Middle frontal gyrus (tissue), 1 donor: ENCODE measurements at regions not wholly inside any gene's neighbourhood (a gene's known extent, or its start where the extent isn't known, plus 50 kb on each side); places are given as distances from the start of the nearest gene placed in this dataset.
"Not testable (repeated sequence)": the region's sequence is repeated elsewhere in the genome, so short reads cannot be mapped to it uniquely, and the experiment has no call there.

ENCODE experiments used
- DNase-seq: peaks from one replicate; pipeline ENCODE4 v3.0.0-alpha.2; 2015; ENCODE audit warnings: low spot score; ENCODE audit errors: extremely low spot score

DNA sequence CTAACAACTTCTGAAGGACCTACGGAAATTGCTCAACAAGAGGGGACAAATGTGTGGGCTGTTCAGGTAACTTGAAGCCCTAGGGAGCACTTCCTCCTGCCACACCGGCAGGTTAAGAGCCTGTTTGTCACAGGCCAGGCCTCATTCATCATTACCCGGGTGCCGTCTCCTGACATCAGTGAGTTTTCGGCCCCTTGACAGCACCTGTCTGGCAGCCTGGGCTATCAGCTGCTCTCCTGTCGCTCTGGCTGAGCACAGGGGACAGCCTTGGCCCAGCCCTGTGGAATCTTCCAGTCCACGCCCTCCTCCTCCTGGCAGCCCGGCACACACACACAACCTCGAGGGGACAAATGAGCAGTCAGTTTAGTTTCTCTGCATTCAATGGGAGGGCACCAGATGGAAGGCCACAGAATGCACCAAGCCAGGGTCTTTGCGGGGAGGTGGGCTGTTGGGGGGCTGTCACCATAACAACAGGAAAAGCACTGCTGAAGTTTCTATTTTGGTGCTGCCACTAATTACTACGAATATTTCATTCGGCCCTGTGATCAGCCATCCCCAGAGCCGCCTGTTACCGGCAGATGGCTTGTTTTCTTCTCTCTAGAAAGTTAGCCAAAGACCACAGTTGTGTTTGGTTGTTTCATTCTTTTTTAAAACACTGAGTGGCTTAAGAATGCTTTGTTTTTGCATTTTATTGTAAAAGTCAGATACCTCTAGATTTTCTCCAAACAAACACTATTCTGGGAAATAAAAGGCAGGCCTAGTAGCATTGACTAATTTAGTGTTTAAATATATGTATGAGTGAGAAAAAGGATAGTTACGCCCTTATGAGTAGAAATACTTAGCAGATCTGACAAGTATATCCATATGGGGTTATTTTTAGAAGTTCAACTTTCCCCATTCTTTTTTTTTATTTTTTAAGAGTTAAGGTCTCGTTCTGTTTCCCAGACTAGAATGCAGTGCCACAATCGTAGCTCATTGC is 189.9 kb upstream of the NDUFV2 start:
- DNase-seq = no peak

DNA sequence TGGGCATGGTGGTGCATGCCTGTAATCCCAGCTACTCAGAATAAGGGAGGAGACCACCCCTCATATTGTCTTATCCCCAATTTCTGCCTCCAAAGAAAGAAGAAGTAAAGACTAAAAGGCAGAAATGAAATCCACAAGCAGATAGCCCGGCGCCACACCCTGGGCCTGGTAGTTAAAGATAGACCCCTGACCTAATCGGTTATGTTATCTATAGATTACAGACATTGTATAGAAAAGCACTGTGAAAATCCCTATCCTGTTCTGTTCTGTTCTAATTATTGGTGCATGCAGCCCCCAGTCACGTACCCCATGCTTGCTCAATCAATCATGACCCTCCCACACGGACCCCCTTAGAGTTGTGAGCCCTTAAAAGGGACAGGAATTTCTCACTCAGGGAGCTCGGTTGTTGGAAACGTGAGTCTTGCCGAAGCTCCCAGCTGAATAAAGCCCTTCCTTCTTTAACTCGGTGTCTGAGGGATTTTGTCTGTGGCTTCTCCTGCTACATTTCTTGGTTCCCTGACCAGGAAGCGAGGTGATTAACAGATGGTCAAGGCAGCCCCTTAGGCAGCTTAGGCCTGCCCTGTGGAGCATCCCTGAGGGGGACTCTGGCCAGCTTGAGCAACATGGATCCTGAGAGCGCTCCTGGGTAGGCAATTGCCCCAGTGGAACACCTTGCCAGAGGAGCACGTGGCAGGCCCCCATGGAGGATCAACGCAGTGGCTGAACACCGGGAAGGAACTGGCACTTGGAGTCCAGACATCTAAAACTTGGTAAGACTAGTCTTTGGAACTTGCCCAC is 188.7 kb upstream of the NDUFV2 start:
- DNase-seq = not testable (repeated sequence)

DNA sequence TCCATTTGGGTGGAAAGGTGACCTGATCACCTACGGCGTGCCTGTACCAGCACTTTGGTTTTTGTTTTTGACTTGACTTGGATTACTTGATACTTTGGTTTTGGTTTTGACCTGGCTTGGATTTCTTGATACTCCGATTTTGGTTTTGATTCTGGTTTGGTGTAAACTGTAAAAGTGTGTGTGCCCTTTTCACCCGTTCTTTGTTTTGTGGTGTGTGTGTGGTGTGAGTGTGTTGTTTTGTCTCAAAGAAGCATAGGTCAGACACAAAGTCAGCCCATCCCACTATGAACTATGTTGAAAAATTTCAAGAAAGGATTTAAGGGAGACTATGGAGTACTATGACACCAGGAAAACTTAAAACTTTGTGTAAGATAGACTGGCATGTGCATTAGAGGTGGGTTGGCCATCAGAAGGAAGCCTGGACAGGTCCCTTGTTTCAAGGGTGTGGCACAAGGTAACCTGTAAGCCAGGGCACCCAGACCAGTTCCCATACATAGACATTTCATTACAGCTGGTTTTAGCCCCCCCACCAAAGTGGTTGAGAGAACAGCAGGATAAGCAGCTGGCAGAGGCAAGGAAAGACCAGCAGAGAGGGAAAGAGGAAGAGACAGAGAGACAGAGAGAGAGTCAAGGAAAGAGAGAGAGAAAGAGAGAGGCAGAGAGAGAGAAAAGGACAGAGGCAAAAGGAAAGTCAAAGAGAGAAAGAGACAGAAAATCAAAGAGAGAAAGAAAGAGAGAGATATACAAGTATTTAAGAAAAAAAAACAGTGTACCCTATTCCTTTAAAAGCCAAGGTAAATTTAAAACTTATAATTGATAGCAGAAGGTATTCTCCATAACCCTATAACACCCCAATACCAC is 187.9 kb upstream of the NDUFV2 start:
- not testable (repeated sequence) for DNase-seq

DNA sequence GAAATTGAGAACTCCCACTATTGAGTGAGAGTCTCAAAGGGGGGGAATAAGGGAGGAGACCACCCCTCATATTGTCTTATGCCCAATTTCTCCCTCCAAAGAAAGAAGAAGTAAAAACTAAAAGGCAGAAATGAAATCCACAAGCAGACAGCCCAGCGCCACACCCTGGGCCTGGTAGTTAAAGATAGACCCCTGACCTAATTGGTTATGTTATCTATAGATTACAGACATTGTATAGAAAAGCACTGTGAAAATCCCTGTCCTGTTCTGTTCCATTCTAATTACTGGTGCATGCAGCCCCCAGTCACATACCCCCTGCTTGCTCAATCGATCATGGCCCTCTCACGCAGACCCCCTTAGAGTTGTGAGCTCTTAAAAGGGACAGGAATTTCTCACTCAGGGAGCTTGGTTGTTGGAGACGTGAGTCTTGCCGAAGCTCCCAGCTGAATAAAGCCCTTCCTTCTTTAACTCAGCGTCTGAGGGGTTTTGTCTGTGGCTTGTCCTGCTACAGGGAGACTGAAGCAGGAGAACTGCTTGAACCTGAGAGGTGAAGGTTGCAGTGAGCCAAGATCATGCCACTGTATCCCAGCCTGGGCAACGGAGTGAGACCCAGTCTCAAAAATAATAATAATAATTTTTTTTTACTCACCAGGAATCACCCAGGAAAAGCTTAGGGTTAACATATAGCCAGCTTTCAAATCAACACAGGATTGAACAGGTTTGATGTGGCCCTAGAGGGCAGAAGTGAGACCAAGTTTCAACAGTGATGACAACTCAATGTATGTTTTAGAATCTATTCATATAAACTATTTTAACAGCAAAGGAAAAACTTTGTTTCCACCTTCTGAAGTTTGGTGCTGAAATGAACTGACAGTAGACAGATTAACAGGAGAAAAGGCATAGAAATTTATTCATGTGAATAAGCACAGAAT is 181.4 kb upstream of the NDUFV2 start:
- DNase-seq = not testable (repeated sequence)

DNA sequence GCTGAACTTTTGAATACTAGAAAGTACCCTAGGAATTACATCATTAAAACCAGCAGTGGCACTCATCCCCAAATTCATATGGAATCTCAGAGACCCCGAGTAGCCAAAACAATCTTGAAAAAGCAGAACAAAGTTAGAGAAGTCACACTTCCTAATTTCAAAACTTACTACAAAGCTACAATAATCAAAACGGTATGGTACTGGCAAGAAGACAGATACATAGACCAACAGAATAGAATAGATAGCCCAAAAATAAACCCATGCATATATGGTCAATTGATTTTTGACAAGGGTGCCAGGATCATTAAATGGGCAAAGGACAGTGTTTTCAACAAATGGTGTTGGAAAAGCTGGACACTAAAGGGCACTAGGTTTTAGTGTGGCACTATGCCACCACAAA is 176.0 kb upstream of the NDUFV2 start:
- DNase-seq = no peak

DNA sequence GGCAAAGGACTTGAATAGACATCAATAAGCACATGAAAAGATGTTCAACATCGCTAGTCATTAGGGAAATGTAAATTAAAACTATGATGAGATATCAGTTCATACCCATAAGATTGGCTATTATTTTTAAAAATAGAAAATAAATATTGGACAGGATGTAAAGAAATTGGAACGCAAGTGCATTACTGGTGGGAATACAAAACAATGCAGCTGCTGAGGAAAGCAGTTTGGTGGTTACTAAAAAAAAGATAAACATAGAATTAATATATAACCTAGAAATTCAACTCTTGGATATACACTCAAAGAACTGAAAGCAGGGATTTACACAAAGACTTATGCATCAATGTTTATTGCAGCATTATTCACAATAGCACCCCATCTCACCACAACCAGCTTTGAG is 174.5 kb upstream of the NDUFV2 start:
- no peak for DNase-seq

DNA sequence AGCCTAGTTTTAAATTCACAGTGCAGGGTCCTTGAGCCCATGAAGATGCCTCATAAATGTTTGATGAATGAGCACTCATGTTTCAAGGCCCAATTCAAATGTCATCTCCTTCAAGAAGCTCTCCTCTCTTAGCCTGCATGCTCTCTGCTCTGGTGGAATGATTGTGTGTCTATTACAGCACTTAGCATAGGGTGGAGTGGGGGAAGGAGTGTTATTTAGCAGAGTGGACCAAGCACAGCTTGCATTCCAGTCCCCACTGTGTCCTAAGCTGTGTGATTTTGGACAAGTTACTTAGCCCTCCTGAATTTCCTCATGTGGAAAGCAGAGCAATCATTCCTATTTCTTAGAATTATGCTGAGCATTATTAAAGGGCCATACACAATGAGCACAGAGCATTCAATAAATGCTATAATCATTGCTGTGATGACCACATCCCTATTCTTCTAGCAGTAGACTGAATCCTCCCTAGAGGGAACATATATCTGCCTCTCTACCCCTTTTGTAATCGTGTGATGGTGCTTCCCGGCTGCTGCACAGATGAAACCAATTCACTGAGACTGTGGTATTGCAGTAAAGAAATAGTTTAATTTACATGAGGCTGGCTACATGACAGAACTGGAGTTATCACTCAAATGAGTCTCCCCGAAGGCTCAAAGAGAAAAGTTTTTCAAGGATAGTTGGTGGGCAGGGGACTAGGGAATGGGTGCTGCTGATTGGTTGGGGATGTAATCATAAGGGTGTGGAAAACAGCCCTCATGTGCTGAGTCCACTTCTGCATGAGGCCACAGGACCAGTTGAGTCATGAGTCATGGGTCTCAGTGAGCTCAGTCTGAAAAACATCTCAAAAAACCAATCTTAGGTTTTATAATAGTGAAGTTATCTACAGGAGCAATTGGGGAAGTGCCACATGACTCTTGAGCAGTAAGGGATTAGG is 173.4 kb upstream of the NDUFV2 start:
- no peak for DNase-seq

DNA sequence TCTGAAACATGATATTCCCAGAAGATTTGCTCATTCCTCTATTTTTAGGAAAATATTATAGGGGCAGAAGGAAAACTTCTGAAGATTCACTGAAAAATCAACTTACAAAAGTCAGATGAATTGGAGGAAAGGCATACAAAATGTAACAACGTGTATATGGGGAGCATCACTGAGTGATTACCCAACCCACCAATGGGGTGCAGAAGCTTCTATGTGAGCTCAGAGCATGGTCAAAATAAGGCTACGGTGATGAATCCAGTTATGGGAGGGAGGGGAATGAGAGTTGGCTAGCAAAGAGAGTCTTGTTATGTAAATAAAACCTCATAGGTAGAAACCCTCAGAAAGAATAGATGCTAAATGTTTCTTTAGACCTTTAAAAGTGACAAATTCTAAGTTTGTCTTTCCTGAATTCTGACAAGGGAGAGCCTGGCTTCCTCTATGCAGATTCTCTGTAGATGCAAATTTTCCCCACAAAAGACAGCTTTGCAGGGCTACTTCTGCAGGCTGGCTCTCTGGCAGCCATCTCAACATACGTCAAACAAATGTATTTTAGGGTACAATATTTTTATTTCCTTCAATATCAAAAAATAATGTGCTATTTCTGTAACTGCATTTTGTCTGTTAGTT is 171.4 kb upstream of the NDUFV2 start:
- no peak for DNase-seq

DNA sequence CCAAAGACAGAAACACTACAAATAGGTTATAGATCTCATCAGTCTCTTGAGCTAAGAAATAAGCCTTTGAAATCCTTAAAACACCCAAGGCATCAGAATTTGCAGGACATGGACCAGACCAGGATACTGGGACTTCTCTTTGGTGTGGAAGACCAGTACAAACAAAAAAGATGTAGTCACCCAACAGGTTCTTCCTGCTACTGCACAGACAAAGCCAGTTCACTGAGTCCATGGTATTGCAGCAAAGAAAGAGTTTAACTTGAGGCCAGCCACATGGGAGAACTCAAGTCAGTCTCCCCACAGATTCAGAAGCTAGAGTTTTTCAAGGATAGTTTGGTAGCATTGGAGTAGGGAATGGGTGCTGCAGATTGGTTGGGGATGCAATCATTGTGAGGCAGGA is 169.6 kb upstream of the NDUFV2 start:
- DNase-seq = no peak

DNA sequence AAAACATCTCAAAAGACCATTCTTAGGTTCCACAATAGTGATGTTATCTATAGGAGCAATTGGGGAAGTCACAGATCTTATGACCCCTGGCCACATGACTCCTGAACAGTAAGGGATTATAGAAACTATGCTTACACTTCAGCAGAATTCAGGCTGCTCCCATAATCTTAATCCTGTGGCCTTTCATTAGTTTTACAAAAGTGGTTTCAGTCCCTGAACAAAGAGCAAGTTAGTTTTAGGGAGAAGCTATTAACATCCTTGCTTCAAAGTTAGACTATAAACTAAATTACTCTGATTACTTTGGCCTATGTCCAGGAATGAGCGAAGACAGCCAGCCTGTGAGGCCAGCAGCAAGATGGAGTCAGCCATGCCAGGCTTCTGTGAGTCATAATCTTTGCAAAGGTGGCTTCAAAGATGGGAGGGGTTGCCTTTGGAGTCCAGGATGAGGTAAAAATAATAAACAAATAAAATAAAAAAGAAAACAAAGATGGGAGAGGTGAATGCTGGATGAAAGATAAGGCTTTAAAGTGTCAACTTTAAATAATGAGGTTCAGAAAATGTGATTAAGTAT is 168.7 kb upstream of the NDUFV2 start:
- DNase-seq = no peak

DNA sequence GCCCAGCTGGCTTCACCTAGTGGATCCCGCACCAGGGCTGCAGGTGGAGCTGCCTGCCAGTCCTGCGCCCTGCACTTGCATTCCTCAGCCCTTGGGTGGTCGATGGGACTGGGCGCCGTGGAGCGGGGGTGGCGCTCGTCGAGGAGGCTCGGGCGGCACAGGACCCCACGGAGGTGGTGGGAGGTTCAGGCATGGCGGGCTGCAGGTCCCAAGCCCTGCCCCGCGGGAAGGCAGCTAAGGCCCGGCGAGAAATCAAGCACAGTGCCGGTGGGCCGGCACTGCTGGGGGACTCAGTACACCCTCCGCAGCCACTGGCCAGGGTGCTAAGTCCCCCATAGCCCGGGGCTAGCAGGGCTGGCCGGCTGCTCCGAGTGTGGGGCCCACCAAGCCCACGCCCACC is 167.2 kb upstream of the NDUFV2 start:
- not testable (repeated sequence) for DNase-seq

DNA sequence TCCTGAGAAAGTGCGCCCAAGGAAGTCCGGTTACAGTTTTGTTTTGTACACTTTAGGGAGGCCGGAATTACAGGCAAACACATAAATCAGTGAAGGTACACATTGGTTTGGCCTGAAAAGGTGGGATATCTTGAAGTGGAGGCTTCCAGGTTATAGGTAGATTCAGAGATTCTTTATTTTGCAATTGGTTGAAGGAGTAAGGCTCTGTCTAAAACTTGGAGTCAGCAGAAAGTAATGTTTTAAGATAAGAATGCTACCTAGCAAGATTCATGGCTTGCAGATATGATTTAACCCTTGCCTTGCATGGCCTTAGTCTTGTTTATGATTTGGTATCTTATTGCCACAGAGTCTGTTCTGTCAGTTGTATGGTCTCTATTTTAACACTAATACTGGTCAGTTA is 165.9 kb upstream of the NDUFV2 start:
- no peak for DNase-seq

DNA sequence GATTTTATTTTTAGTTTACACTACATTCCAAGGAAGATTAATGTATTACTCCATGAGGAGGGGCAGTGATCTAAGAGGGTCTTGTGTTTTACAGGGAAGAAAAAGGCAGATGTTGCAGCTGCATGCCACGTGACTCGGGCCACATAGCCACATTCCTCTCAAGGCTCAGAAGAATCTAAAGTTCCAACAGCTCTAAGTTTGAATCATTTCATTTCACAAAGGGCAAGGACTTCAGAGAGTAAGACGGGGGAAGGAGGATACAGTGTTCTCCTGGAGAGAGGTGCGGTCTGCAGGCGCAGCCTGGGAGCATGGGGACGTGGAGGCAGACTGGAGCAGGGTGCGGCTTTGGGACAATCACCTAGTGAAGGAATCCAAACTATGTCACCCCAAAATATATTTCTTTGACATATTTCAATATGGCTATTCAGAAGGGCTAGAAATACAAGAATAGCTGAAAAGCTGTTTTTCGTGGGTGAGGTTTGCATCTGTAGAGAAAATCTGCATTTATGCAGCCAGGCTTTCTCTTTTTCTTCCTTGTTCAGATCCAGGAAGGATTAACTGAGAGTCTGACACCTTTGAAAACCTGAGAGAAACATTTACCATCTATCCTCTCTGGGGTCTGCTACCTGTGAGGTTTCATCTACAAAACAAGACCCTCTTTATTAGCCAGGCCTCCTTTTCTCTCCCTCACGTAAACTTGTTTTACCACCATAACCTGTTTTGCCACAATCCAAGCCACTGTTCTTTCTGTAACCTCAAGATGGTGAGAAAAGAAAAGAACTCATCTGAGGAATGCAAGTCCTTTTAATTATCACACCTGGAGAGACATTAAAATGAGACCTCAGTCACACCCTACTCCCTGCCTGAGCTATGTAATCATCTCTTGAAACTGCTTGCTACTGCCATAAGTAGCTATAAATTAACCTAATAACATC is 165.1 kb upstream of the NDUFV2 start:
- DNase-seq = no peak

DNA sequence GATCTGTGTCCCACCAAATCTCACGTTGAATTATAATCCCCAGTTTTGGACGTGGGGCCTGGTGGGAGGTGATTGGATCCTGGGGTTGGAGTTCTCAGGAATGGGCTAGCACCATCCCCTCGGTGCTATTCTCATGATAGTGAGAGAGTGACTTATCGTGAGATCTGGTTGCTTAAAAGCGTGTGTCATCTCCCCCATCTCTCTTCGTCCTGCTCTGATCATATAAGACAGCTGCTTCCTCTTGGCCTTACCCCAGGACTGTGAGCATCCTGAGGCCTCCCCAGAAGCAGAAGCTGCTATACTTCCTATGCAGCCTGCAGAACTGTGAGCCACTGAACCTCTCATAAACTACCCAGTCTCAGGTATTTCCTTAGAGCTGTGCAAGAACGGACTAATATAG is 163.7 kb upstream of the NDUFV2 start:
- DNase-seq = no peak

DNA sequence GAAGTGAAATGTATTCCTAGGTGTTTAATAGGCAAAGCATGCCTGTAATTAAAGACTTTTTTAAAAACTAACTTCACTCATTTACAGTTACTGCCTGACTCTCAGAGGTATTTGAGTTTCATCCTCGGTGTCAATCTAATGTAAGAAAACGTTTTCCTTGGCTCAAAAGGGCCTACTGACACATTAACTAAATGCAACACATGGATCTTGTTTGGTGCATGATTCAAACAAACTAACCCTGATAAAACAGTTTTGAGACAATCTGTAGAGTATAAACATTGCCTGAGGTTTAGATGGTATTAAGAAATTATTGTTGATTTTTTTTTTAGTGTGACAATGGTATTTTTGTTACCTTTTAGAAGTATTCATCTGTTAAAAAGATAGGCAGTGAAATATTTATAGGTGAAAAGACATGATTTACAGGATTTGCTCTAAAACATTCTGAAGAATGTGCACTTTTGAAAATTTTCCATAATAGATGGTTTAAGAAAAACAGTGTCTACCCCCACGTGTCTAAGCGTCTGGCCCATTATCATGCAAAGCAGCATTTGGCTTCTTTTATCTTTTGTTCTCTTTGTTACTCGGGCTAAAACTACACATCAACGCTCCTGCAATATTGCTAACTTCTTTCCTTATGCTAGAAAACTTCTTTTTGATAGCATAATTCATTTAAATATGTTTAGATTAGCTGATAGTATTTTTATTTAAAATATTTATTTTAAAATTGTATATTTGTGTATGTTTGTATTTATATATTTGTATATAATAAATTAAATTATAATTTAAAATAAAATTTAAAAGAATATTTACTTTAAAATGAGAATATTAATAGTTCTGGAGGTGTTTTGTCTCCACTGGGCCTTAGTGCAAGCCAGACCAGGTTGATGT is 160.2 kb upstream of the NDUFV2 start:
- DNase-seq = no peak

DNA sequence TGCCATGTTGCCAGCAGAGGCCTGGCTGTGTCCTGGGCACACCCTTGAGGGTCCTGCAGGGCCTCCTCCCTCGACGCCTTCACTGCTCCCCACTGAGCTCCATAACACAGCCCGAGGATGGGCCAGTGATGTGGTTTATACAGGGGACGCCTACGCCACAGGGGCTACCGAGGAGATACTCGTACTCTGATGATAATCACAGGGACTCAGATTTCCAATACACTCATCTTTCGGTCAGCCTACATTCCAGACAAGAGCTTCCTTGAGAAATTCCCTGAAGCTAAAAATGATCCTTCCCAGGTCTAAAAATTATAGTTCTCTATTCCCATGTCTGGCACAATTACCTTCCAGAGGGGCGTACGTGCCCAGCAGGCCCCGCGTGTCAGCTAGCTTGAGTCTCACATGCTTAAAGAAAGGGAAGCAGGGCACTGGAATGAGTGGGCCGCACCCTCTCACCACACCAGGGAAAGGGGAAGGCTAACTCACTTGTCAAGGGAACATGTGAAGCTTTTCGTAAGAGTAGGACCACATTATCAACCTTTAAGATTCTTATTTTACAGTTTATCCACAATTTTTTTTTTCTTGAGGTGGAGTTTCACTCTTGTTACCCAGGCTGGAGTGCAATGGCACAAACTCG is 159.5 kb upstream of the NDUFV2 start:
- DNase-seq = no peak
